ENCODE measurements at regions not wholly inside any gene's neighbourhood (a gene's known extent, or its start where the extent isn't known, plus 50 kb on each side); places are given as distances from the start of the nearest gene placed in this dataset.
"Not testable (repeated sequence)": the region's sequence is repeated elsewhere in the genome, so short reads cannot be mapped to it uniquely, and the experiment has no call there.

DNA sequence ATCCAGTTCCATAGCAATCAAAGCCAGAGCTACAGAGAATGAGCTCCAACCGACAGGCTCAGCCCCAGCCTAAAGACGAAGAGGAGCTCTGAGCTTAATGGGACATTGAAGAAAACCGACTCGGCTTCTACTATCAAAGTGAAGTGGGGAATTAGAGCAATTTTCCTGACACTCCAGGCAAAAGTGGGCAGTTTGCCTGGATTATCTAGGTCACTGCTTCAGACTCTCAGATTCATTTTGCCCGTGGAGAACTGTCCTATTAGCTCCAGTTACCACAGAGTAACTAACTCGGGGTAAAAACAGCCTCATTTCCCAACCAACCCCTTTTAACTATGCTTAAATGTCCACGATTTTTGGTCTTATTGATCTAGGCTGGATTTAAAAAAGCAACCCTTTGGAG lies 592.1 kb upstream of the NRSN1 start:
- peak; percentile 47 for DNase-seq

DNA sequence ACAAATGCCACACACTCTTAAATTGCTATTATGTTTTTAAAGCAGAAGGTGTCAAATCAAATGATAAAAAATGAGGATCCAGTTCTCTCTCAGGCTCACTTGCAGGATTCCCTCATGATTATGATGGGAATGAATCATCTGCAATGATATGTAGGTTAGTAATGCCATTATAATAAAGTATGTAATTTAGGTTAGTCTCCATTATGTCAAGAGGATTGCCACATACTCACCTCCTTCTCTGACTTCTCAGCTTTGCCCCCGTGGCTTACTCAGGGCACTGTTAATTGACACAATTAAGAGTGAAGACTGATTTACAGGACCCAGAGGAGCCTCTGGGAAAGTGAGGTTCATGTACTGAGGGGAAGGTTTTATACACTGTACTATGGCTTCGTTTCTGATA lies 591.7 kb upstream of the NRSN1 start:
- DNase-seq: no peak

- DNase-seq: no peak
Observed at GRCh38 chr6:23535101-23535500, 590.9 kb upstream of the NRSN1 start.

DNA sequence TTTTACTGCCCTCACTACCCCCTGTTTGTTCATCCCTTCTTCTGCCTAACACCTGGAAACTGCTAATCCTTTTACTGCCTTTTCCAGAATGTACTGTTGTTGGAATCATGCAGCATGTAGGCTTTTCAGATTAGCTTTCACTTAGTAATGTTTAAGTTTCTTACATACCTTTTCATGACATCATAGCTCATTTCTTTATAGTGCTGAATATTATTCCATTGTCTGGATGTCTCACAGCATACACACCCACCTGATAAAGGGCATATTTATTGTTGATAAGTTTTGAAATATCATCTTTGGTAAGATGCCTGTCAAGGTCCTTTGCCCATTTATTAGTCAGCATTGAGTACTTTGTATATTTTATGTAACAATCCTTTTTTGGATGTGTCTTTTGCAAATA lies 588.2 kb upstream of the NRSN1 start:
- DNase-seq: no peak

DNA sequence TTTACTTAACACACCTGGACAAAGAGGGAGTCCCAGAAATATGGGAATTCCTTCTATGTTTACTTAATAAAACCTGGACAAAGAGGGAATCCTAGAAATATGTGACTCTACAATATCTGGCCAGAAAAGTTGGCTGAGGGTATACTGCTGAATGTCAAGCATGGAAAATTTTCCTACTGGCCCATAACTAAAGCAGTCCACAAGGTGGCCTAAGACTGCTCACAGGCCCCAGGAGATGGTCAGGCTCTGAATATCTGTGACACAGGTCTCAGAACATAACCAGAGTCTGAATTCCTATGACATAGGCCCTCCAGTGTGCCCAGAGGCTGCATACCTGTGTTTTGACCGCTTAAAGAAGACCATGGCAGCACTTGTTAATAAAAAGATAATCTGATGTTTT lies 578.2 kb upstream of the NRSN1 start:
- no peak for DNase-seq

GRCh38 chr6:23554953-23555352 lies 571.1 kb upstream of the NRSN1 start:
- not testable (repeated sequence) for DNase-seq

- no peak for DNase-seq
Observed at GRCh38 chr6:23559587-23560343, 566.2 kb upstream of the NRSN1 start.

- no peak for DNase-seq
Observed at GRCh38 chr6:23561732-23562131, 564.3 kb upstream of the NRSN1 start.

DNA sequence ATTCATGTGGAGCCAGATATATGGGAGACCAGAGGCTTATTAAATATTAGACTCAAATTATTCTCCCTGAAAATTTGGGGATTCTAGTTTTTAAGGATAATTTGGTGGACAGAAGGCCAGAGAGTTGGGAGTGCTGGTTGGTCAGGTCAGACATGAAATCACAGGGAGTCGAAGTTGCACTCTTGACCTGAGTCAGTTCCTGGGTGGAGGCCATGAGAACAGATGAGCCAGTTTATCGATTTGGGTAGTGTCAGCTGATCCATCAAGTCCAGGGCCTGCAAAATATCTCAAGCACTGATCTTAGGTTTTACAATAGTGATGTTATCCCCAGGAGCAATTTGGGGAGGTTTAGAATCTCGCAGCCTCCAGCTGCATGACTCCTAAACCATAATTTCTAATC lies 563.5 kb upstream of the NRSN1 start:
- no peak for DNase-seq

- no peak for DNase-seq
Observed at GRCh38 chr6:23563323-23563722, 562.7 kb upstream of the NRSN1 start.

GRCh38 chr6:23566418-23566817 lies 559.6 kb upstream of the NRSN1 start:
- no peak for DNase-seq

DNA sequence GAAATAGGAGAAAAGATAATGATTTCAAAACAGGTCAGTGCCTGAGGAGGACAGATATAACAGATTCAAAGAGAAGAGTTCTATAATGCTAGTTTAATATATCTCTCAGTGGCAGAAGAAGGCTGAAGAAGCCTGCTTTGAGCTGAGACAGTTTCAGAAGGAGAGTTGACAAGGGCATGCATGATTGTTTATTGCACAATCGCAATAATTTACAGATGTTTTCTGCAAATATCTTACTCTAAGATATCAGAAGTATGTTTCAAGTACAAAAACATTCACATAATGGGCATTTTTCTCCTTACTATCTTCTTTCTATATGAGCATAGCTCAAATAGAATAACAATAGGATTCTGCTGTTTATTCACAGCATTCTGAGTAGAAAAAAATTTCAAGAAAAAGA lies 557.7 kb upstream of the NRSN1 start:
- DNase-seq: no peak

DNA sequence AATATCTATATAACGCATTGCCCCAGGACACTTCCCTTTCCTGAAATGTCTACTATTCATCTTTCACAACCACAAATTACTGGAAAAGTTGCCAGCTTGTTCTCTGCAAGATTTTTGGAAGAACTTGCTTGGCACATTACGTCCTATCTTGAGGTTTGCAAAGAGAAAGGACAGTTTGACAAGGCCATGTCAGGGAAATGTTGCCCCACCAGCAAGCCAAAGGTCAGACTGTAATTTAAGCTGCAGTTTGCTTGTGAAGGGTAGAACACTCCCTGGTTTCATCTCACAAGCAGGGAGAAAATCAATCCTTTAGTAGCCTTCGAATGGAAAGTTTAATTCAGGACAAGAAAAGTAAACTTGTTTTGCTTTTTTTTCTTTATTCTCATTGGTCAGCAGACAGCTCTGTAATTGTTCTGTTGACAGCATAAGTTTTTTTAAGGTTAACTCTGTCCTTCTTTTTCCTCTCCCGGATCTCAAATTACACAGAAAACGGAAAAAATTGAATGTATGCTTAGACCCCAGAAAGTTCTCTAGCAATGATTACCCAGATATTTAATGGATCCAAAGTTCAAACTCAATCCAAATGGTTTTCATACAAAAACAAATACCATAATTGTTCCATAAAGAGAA lies 541.8 kb upstream of the NRSN1 start:
- no peak for DNase-seq

DNA sequence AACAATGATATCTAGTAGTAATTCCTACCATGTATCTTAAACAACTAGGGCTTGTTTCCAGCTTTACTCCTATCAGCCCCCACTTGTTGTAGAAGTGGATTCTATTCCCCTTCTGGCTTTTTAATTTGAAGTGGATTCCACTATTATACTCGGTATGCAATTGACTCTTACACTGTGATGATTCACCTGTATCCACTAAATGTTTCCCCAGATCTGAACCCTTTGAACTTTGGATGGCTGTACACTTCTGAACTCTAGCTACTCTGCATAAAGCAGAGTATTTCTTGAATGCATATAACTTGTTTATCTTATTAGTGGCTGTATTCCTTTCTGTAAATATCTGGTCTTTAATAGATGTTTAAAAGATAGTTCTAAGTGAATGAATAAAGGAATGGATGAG lies 538.4 kb upstream of the NRSN1 start:
- DNase-seq: no peak

DNA sequence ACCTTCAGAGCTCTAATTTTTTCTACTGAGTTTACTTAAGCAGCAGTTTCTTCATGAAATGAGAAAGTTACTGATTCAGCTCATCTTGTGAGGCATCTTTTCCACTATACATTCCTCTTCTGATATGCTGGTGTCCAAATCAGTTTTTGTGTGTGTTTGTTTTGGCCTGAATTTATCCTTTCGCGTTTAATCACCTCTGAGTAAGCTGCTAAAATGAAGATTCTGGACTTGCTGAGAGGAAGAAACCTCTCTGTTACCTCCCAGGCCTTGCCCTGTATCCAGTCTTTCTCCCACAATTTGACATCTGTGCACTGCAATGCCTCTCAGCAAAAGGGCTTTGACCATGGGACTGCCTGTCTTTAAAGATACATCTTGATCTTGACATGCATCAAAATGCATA lies 536.2 kb upstream of the NRSN1 start:
- DNase-seq: no peak

- DNase-seq: no peak
Observed at GRCh38 chr6:23590498-23591126, 535.4 kb upstream of the NRSN1 start.

GRCh38 chr6:23591761-23592160 lies 534.3 kb upstream of the NRSN1 start:
- DNase-seq: no peak

DNA sequence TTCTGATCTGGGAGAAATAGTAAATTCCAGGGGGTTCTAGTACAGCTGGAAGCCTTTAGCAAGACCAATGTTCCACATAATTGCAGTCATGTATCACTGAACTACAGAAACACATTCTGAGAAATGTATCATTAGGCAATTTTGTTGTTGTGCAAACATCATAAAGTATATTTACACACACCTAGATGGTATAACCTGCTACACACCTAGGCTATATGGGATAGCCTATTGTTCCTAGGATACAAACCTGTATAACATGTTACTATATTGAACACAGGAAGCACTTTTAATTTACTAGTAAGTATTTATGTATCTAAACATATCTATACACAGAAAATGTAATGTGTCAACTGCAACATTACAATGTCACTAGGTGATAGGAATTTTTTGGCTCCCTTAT lies 525.9 kb upstream of the NRSN1 start:
- no peak for DNase-seq

DNA sequence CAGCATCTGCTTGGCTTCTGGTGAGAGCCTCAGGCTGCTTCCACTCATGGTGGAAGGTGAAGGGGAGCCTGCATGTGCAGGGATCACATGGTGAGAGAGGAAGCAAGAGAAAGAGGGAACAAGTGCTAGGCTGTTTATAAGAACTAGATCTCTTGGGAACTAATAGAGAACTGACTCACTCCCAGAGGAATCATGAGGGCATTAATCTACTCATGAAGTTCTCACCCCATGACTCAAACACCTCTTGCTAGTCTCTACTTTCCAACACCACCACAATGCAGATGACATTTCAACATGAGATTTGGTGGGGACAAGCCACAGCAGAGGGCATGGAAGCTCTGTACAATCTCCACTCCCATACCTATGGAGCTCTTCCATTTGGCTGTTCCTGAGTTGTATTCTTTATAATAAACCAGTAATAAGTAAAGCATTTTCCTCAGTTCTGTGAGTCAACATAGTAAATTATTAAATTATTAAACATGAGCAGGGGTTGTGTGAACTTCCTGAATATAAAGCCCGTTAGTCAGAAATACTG lies 524.1 kb upstream of the NRSN1 start:
- no peak for DNase-seq

GRCh38 chr6:23608931-23609435 lies 517.0 kb upstream of the NRSN1 start:
- no peak for DNase-seq

GRCh38 chr6:23611776-23612381 lies 514.1 kb upstream of the NRSN1 start:
- DNase-seq: no peak

DNA sequence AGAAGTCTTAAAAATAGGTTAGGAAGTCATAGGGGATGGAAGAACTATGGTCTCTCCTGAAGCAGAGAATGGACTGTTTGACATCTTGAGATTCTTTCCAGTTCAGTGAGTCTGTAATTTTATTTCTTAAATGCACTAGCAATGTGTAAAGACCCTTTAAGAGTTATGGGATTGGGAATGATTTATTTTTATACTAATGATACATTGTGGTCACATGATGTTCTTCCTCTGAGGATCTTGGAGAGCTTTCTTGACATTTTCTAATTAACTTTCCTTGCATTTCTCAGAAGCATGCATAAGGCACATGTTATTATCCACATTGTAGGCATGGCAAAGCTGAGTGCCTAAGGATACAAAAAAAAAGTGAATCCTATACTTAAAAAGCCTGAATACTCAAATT lies 507.6 kb upstream of the NRSN1 start:
- DNase-seq: no peak

- DNase-seq: no peak
Observed at GRCh38 chr6:23620911-23621401, 505.1 kb upstream of the NRSN1 start.
